NB4 (cell line): ENCODE measurements at regions not wholly inside any gene's neighbourhood (a gene's known extent, or its start where the extent isn't known, plus 50 kb on each side); places are given as distances from the start of the nearest gene placed in this dataset.

ENCODE experiments used
- DNase-seq: peaks from one replicate; pipeline ENCODE4 v3.0.0; 2010; ENCODE audit warnings: low read depth
- H3K4me3 ChIP-seq: one replicate; pipeline ENCODE4 v1.5.1; 2011; ENCODE audit warnings: mild to moderate bottlenecking, low read depth, low read length, moderate library complexity
- CTCF ChIP-seq: IDR thresholded peaks from one replicate; pipeline ENCODE4 v1.5.1; 2012; ENCODE audit warnings: low read depth, low read length
- MAX ChIP-seq: IDR thresholded peaks from 2 replicates; pipeline ENCODE4 v1.6.1; 2011; ENCODE audit warnings: low read depth, low read length
- MYC ChIP-seq: IDR thresholded peaks from 2 replicates; pipeline ENCODE4 v1.6.1; 2011; ENCODE audit warnings: low read depth, low read length
- POLR2A ChIP-seq: IDR thresholded peaks from 2 replicates; pipeline ENCODE4 v1.6.1; 2011; ENCODE audit warnings: mild to moderate bottlenecking; ENCODE audit not compliant: insufficient read length; ENCODE audit errors: extremely low read depth

GRCh38 chr10:106086391-106086790, 1078.1 kb downstream of the SORCS1 start:
- no peak for DNase-seq
- H3K4me3 ChIP-seq = no peak overlapping the region
- TF ChIP-seq POLR2A = no peak
- TF ChIP-seq CTCF = no peak
- TF ChIP-seq MAX = no peak
- TF ChIP-seq MYC = no peak

- DNase-seq = no peak
- no peak overlapping the region for H3K4me3 ChIP-seq
- no peak for TF ChIP-seq CTCF
- TF ChIP-seq MAX = no peak
- no peak for TF ChIP-seq MYC
- TF ChIP-seq POLR2A = no peak
Measured at GRCh38 chr10:106083572-106083971, 1080.9 kb downstream of the SORCS1 start.

GRCh38 chr10:106082865-106083264, 1081.6 kb downstream of the SORCS1 start:
- H3K4me3 ChIP-seq = no peak overlapping the region
- DNase-seq = no peak
- TF ChIP-seq POLR2A (no peak), CTCF (no peak), MYC (no peak), MAX (no peak)

- DNase-seq = no peak
- H3K4me3 ChIP-seq = no peak overlapping the region
- TF ChIP-seq MYC (no peak), POLR2A (no peak), CTCF (no peak), MAX (no peak)
Measured at GRCh38 chr10:106078895-106079576, 1085.5 kb downstream of the SORCS1 start.

GRCh38 chr10:106076496-106076895, 1088.0 kb downstream of the SORCS1 start:
- no peak overlapping the region for H3K4me3 ChIP-seq
- TF ChIP-seq CTCF (no peak), MAX (no peak), MYC (no peak), POLR2A (no peak)
- DNase-seq = no peak

- DNase-seq = no peak
- no peak overlapping the region for H3K4me3 ChIP-seq
- TF ChIP-seq MYC (no peak), POLR2A (no peak), CTCF (no peak), MAX (no peak)
Measured at GRCh38 chr10:106053061-106053460, 1111.4 kb downstream of the SORCS1 start.
